ENCODE measurements at regions not wholly inside any gene's neighbourhood (a gene's known extent, or its start where the extent isn't known, plus 50 kb on each side); places are given as distances from the start of the nearest gene placed in this dataset.

GRCh38 chr1:198374288-198374687 is 166.2 kb downstream of the ATP6V1G3 start:
- no peak for TF ChIP-seq CTCF (IDR thresholded peaks at IDR 0.05; ENCODE audit: low read depth, low read length)
- no peak for DNase-seq (ENCODE audit: low read depth in 2 of 2)
- no peak overlapping the region for H3K4me3 ChIP-seq (replicated peaks in 1 of 2; ENCODE audit: low read depth in 2 of 2, low read length in 2 of 2)

GRCh38 chr1:198373376-198373775 is 167.1 kb downstream of the ATP6V1G3 start:
- TF ChIP-seq CTCF (IDR thresholded peaks at IDR 0.05; ENCODE audit: low read depth, low read length), result no peak
- H3K4me3 ChIP-seq (replicated peaks in 1 of 2; ENCODE audit: low read depth in 2 of 2, low read length in 2 of 2), result no peak overlapping the region

More at GRCh38 chr1:198373376-198373775, 167.1 kb downstream of the ATP6V1G3 start:
- peak; percentile 15 to 53 for DNase-seq (ENCODE audit: low read depth in 2 of 2)
